GM12891 (cell line): ENCODE measurements at regions not wholly inside any gene's neighbourhood (a gene's known extent, or its start where the extent isn't known, plus 50 kb on each side); places are given as distances from the start of the nearest gene placed in this dataset.
"Not testable (repeated sequence)": the region's sequence is repeated elsewhere in the genome, so short reads cannot be mapped to it uniquely, and the experiment has no call there.

Experiments used
- DNase-seq: peaks from one replicate; pipeline ENCODE4 v3.0.0; 2011; ENCODE audit warnings: low spot score; ENCODE audit not compliant: insufficient read length
- FAIRE-seq: peaks from 2 replicates; lab custom pipeline; 2011; peaks lifted over from hg19 to GRCh38; lab: Jason Lieb, UNC
- PAX5 ChIP-seq: IDR thresholded peaks from 2 replicates; pipeline ENCODE4 v1.6.1; 2011; ENCODE audit warnings: low read length, moderate library complexity, mild to moderate bottlenecking; ENCODE audit not compliant: insufficient read depth, severe bottlenecking
- POLR2A ChIP-seq: IDR thresholded peaks from 2 replicates; pipeline ENCODE4 v1.6.1; 2011; ENCODE audit warnings: low read depth, low read length, control low read depth
- POLR2AphosphoS5 ChIP-seq: IDR thresholded peaks from 2 replicates; pipeline ENCODE4 v1.6.1; 2011; ENCODE audit warnings: low read depth, low read length, control low read depth
- POU2F2 ChIP-seq: IDR thresholded peaks from 2 replicates; pipeline ENCODE4 v1.6.1; 2011; ENCODE audit warnings: low read depth, mild to moderate bottlenecking, control low read depth, low read length, moderate library complexity
- SPI1 ChIP-seq: IDR thresholded peaks from 2 replicates; pipeline ENCODE4 v1.6.1; 2011; ENCODE audit warnings: low read depth, low read length, control low read depth
- TAF1 ChIP-seq: IDR thresholded peaks from 2 replicates; pipeline ENCODE4 v1.6.1; 2011; ENCODE audit warnings: low read depth, low read length, control low read depth

DNA sequence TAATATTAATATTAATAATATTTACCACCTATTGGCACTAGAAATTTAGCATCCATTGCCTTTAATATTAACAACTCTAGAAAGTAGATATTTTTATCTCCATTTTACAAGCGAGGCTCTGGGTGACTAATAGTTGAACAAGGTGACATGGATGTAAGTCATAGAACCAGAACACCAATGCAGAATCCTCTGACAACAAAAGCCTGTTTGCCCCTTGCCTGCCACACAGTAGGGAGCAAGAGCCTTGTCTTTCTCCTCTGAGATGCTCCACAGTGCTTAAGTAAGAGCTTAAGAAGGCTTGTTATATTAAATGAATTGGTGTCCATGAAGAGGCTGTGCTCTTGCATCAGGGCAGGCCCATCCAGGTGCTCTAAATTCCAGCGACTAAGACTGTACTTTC, 51.2 kb upstream of the LBX1 start:
- DNase-seq (no peak), FAIRE-seq (no peak)
- TF ChIP-seq PAX5, result no peak
- TF ChIP-seq POLR2A, result no peak
- TF ChIP-seq TAF1, result no peak
- no peak for TF ChIP-seq POU2F2
- no peak for TF ChIP-seq POLR2AphosphoS5
- TF ChIP-seq SPI1, result no peak

- not testable (repeated sequence) for DNase-seq, FAIRE-seq
Observed at GRCh38 chr10:101280921-101281320, 51.7 kb upstream of the LBX1 start.

- TF ChIP-seq PAX5 (no peak), POLR2AphosphoS5 (no peak), SPI1 (no peak), TAF1 (no peak), POLR2A (no peak), POU2F2 (no peak)
- FAIRE-seq (no peak), DNase-seq (no peak)
Observed at GRCh38 chr10:101282947-101283346, 53.7 kb upstream of the LBX1 start.

DNA sequence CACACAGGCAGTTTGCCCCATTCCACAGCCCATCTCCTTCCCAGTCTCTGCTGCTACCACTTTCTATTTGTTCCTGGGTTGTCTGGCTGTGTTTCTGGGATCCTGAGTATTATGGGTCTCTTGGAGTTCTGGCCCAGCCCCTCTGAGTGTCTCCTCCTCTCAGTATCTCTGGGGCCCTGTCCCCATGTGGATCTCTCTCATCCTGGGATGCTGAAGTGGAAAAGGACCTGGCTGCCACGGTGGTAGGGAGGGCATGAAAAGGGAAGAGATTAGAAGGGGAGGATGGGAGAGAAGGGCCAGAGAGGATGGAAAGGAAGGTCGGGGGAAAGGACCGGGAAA, 54.5 kb upstream of the LBX1 start:
- FAIRE-seq (no peak), DNase-seq (no peak)
- TF ChIP-seq PAX5, result no peak

- DNase-seq (no peak), FAIRE-seq (no peak)
- TF ChIP-seq SPI1, result no peak
- TF ChIP-seq POLR2AphosphoS5, result no peak
- TF ChIP-seq POU2F2, result no peak
- TF ChIP-seq TAF1, result no peak
- TF ChIP-seq PAX5, result no peak
- TF ChIP-seq POLR2A, result no peak
Observed at GRCh38 chr10:101284101-101284743, 55.0 kb upstream of the LBX1 start.

- no peak for DNase-seq
- TF ChIP-seq POU2F2 (no peak), PAX5 (no peak), TAF1 (no peak), POLR2A (no peak), POLR2AphosphoS5 (no peak), SPI1 (no peak)
- no peak for FAIRE-seq
Observed at GRCh38 chr10:101284744-101285463, 55.6 kb upstream of the LBX1 start.

DNA sequence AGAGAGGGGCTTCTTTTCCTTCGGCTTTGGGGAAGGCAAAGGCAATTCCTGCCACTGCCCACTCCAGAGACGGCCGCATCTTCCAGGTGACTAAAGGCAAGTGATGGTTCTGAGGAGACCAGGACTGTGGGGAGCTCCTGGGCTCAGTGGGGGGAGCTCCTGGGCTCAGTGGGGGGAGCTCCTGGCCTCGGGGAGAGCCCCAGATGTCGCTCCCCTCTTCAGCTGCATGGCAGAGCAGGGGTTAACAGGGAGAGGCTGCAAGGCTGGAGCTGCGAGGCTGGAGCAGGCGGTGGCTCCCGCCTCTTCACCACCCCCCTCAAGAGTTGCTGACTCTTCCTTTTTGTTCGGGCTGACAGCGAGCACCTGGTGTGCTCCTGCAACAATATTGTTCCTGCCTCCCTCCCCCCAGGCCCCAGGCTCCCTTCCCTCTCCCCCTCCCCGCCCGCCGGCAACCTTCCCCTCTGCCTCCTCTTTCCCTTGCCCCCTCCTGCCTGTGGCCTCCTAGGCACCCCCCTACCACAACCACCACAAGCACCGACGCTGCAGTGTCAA, 56.3 kb upstream of the LBX1 start:
- TF ChIP-seq SPI1, result no peak
- TF ChIP-seq POLR2AphosphoS5, result no peak
- TF ChIP-seq PAX5, result no peak
- TF ChIP-seq POU2F2, result no peak
- no peak for TF ChIP-seq TAF1
- TF ChIP-seq POLR2A, result no peak
- FAIRE-seq (no peak), DNase-seq (no peak)

- no peak for DNase-seq
Observed at GRCh38 chr10:101286248-101287046, 57.2 kb upstream of the LBX1 start.

DNA sequence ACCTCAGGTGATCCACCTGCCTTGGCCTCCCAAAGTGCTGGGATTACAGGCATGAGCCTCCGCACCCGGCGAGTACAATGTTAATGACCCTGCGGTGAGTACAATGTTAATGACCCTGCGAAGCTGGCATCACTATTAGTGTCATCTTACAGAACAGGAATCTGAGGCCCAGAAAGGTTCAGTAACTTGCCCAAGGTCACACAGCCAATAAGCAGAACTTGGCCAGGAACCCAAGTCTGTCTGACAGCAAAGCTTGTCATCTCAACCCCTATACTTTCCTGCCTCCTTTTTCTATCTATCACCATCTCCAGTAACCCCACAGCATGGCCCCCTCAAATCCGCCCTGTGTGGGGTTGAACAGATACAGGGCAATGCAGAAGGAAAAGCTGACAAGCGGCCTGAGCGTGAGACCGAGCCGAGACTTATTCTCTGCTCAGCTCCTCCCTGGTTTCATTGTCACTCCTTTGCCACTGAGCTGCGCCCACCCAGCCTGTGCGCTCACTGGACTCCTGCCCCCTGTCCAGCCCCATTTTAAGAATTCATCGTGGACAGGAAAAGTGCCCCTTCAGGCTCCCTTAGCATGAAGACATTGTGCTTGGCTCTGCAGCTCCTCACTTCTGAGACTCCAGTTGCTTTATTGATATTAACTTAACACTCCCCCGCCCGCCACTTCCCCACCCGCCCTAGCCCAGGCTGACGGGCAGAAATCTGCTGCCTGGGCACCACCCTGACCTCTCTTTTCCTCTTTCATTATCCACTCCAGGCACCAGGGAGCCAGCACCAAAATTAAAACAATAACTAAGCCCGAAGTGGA, 58.1 kb upstream of the LBX1 start:
- no peak for FAIRE-seq
- no peak for TF ChIP-seq POLR2A
- no peak for TF ChIP-seq TAF1
- no peak for TF ChIP-seq POU2F2
- TF ChIP-seq POLR2AphosphoS5, result no peak
- TF ChIP-seq PAX5, result no peak
- TF ChIP-seq SPI1, result no peak
- DNase-seq, result no peak

More at GRCh38 chr10:101286248-101287046, 57.2 kb upstream of the LBX1 start:
- no peak for TF ChIP-seq POLR2AphosphoS5
- TF ChIP-seq POU2F2, result no peak
- no peak for TF ChIP-seq SPI1
- TF ChIP-seq TAF1, result no peak
- TF ChIP-seq POLR2A, result no peak
- TF ChIP-seq PAX5, result no peak
- FAIRE-seq, result no peak
